ENCODE measurements at regions not wholly inside any gene's neighbourhood (a gene's known extent, or its start where the extent isn't known, plus 50 kb on each side); places are given as distances from the start of the nearest gene placed in this dataset.

DNA sequence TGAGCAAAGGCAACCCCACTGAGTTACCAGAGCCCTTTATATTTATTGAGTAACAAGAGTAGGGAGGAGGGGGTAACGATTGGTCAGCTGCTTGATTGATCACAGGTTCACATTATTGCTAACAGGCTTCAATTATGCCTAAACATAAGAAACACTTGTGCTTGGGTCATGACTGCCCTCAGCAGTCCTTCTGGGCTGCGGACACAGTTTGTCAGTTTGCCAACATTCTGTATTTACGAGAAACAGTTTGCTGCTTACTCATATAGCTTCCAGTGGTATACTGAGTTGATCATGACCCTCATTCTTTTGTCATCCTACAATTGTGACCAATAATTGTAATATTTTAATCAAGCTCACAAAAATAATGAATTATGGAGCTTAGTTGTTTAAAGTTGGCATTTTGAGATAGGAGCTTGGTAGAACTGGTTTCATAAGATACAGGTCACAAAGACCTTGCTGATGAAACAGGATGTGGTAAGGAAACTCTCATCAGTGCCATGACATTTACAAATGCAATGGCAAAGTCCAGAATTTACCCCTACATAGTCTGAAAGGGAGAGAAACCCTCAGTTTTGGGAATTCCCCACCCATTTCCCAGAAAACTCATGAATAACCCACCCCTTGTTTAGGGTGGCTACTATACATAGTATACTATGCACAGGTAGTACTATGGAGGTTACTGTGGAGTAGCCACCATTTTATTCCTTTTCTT lies 1421.0 kb upstream of the FLRT2 start:
- TF ChIP-seq SPI1 (IDR thresholded peaks at IDR 0.05; ENCODE audit: borderline replicate concordance, low read depth) (no peak), CTCF (IDR thresholded peaks at IDR 0.05; ENCODE audit: insufficient read depth, low read length) (no peak), POLR2AphosphoS5 (IDR thresholded peaks at IDR 0.05; ENCODE audit: low read depth) (no peak), GABPA (IDR thresholded peaks at IDR 0.05; ENCODE audit: low read depth) (no peak), REST (IDR thresholded peaks at IDR 0.05; ENCODE audit: insufficient replicate concordance, low read depth) (no peak)
- H3K4me3 ChIP-seq (replicated peaks; ENCODE audit: insufficient read depth, low read length), result no peak overlapping the region
- DNase-seq (ENCODE audit: low read depth in 1 of 2, low spot score in 1 of 2), result peak in 1 of 2 experiments; percentile 16
- no peaks in the 10 kb centered on the region for H3K27me3 ChIP-seq (ENCODE audit: insufficient read depth, poor library complexity, severe bottlenecking)
- no peak overlapping the region; the same call in none of the 2 replicates for H3K27ac ChIP-seq (replicated peaks)

DNA sequence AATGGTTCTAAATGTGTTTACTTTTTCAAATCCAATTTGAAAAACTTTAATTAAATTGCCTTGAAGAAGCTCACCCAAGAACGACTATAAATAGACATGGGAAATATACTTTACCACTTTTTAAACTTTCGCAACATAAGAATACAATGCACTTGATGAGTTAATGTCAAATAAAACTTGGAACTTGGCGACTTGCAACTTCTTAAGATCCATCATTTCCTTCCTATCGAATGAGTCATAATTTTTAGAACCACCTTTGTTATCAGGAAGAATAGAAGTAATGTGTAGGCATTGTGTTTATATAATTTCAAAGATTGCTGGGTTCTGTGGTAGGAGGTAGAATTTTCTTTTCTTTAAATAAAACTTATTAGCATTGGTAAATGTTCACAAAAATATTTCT lies 1417.4 kb upstream of the FLRT2 start:
- TF ChIP-seq REST (IDR thresholded peaks at IDR 0.05; ENCODE audit: insufficient replicate concordance, low read depth), result no peak
- no peak for TF ChIP-seq CTCF (IDR thresholded peaks at IDR 0.05; ENCODE audit: insufficient read depth, low read length)
- TF ChIP-seq SPI1 (IDR thresholded peaks at IDR 0.05; ENCODE audit: borderline replicate concordance, low read depth), result no peak
- no peak for TF ChIP-seq GABPA (IDR thresholded peaks at IDR 0.05; ENCODE audit: low read depth)
- no peak for TF ChIP-seq POLR2AphosphoS5 (IDR thresholded peaks at IDR 0.05; ENCODE audit: low read depth)
- H3K27me3 ChIP-seq (ENCODE audit: insufficient read depth, poor library complexity, severe bottlenecking), result no peaks in the 10 kb centered on the region
- no peak for DNase-seq (ENCODE audit: low read depth in 1 of 2, low spot score in 1 of 2)
- no peak overlapping the region for H3K27ac ChIP-seq (replicated peaks)
- no peak overlapping the region for H3K4me3 ChIP-seq (replicated peaks; ENCODE audit: insufficient read depth, low read length)

DNA sequence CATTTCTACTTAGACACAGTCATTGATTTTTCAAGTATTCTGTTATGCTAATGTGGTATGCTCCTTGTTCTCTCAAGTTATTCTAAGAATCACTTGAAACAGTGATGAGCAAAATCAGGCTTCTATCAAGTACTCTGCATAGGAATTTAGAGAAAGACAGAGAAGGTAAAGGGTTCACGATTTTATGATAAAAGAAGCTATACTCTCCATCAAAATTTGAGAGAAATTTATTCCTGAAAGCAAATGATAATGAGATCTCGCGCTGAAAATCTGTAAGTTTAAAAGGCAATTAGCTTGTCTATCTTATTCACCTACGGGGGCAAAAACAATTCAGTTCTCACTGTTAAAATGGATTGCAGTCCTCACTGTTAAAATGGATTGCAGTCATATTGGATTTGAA lies 1404.3 kb upstream of the FLRT2 start:
- Histone ChIP-seq H3K4me3 (replicated peaks; ENCODE audit: insufficient read depth, low read length) (no peak overlapping the region), H3K27ac (replicated peaks) (no peak overlapping the region), H3K27me3 (ENCODE audit: insufficient read depth, poor library complexity, severe bottlenecking) (no peaks in the 10 kb centered on the region)
- DNase-seq (ENCODE audit: low read depth in 1 of 2, low spot score in 1 of 2), result no peak
- no peak for TF ChIP-seq POLR2AphosphoS5 (IDR thresholded peaks at IDR 0.05; ENCODE audit: low read depth)
- no peak for TF ChIP-seq REST (IDR thresholded peaks at IDR 0.05; ENCODE audit: insufficient replicate concordance, low read depth)
- no peak for TF ChIP-seq GABPA (IDR thresholded peaks at IDR 0.05; ENCODE audit: low read depth)
- TF ChIP-seq CTCF (IDR thresholded peaks at IDR 0.05; ENCODE audit: insufficient read depth, low read length), result no peak
- no peak for TF ChIP-seq SPI1 (IDR thresholded peaks at IDR 0.05; ENCODE audit: borderline replicate concordance, low read depth)
